ENCODE measurements at regions not wholly inside any gene's neighbourhood (a gene's known extent, or its start where the extent isn't known, plus 50 kb on each side); places are given as distances from the start of the nearest gene placed in this dataset.

- TF ChIP-seq FOXA2 (IDR thresholded peaks at IDR 0.05) = no peak
- no peak for TF ChIP-seq RAD21 (IDR thresholded peaks at IDR 0.05)
- TF ChIP-seq ATF3 (IDR thresholded peaks at IDR 0.05) = no peak
- TF ChIP-seq EGR1 (IDR thresholded peaks at IDR 0.05; ENCODE audit: low read depth in 2 of 2) = no peak
- no peak for TF ChIP-seq GABPA (IDR thresholded peaks at IDR 0.05 in 1 of 2, conservative IDR thresholded peaks at IDR 0.05 in 1 of 2)
- TF ChIP-seq YY1 (IDR thresholded peaks at IDR 0.05) = no peak
- no peak for TF ChIP-seq HNF4G (IDR thresholded peaks at IDR 0.05)
- no peak for TF ChIP-seq HNF4A (conservative IDR thresholded peaks at IDR 0.05)
- no peak for TF ChIP-seq ZBTB33 (IDR thresholded peaks at IDR 0.05)
- TF ChIP-seq JUND (IDR thresholded peaks at IDR 0.05) = no peak
- no peak for TF ChIP-seq NR2F2 (IDR thresholded peaks at IDR 0.05)
- TF ChIP-seq REST (IDR thresholded peaks at IDR 0.05) = no peak
- TF ChIP-seq FOXA1 (IDR thresholded peaks at IDR 0.05) = no peak
- TF ChIP-seq CTCF (IDR thresholded peaks at IDR 0.05; ENCODE audit: low read depth, low read length, missing input control) = no peak
- TF ChIP-seq TAF1 (conservative IDR thresholded peaks at IDR 0.05) = no peak
- no peak for TF ChIP-seq SP1 (IDR thresholded peaks at IDR 0.05)
- TF ChIP-seq RXRA (IDR thresholded peaks at IDR 0.05) = no peak
- no peak for TF ChIP-seq MAX (IDR thresholded peaks at IDR 0.05)
- no peak for DNase-seq (ENCODE audit: low spot score)
- Histone ChIP-seq H3K4me3 (ENCODE audit: low read depth in 1 of 3, low read length in 3 of 3) (no peak overlapping the region), H3K27ac (ENCODE audit: low read depth in 1 of 2, low read length in 2 of 2) (no peak overlapping the region), H3K27me3 (ENCODE audit: control insufficient read depth in 4 of 4, insufficient read depth in 4 of 4, low read length in 3 of 4) (peaks cover 0 to 2% (median 0%) of the 10 kb centered on the region in 4 donors), H3K9me3 (ENCODE audit: control insufficient read depth in 4 of 4, low read length in 3 of 4) (no peaks in the 10 kb centered on the region), H3K9ac (ENCODE audit: low read depth in 1 of 2, low read length in 2 of 2) (no peak overlapping the region), H3K36me3 (ENCODE audit: control insufficient read depth in 4 of 4, insufficient read depth in 3 of 4, low read depth in 1 of 4, low read length in 3 of 4) (no peaks in the 10 kb centered on the region), H3K4me1 (ENCODE audit: control insufficient read depth in 4 of 4, insufficient read depth in 4 of 4, low read length in 3 of 4) (peaks cover 0 to 6% (median 1%) of the 10 kb centered on the region in 4 donors)
- WGBS = 72% methylated on average over 3 of the region's 3 CpGs
These were observed 364.2 kb upstream of the ZNF32 start for GRCh38 chr10:44012921-44013320.

All from liver (tissue), 8 donors.